HT-29 (cell line): ENCODE measurements at regions not wholly inside any gene's neighbourhood (a gene's known extent, or its start where the extent isn't known, plus 50 kb on each side); places are given as distances from the start of the nearest gene placed in this dataset.
"Not testable (repeated sequence)": the region's sequence is repeated elsewhere in the genome, so short reads cannot be mapped to it uniquely, and the experiment has no call there.

Experiments
- DNase-seq: peaks from one replicate; pipeline ENCODE4 v3.0.0-alpha.2; 2015; ENCODE audit warnings: low spot score

- no peak for DNase-seq
These were observed 64.7 kb downstream of the DHCR7 start for GRCh38 chr11:71383461-71383860.

DNA sequence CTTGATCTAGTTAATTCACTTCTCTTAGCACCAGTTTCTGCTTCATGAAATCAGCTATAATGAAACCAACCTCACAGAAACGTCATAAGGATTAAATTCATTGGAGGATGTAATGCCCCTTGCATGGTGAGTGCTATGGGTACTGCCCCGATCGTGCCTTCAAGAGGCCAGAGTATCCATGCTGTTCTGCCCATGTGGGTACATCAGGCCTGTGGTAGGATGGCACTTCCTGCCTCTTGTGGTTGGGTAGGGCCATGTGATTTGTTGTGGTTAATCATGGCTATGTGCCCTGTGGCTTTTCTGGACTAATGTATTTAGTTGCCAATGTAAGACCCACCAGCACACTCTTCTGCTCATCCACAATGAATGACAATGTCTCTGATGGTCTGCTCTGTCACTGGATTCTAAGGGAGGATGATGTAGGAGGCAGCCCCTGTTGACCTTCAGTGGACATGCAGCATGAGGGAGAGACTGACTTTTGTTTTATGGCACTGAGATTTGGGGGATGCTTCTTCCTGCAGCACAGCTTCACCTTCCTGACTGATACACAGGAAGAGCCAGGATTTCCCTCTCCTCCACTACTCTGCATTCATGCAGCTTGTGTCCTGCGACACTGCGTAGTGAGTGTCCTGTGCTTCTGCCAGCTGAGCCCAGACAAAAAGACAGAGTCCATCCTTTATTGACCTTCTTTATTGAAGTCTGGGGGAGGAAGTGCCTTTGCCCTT lies 66.2 kb downstream of the DHCR7 start:
- DNase-seq, result no peak

GRCh38 chr11:71379701-71380100 lies 68.5 kb downstream of the DHCR7 start:
- DNase-seq, result no peak

- no peak for DNase-seq
These were observed 74.3 kb downstream of the DHCR7 start for GRCh38 chr11:71373791-71374454.

DNA sequence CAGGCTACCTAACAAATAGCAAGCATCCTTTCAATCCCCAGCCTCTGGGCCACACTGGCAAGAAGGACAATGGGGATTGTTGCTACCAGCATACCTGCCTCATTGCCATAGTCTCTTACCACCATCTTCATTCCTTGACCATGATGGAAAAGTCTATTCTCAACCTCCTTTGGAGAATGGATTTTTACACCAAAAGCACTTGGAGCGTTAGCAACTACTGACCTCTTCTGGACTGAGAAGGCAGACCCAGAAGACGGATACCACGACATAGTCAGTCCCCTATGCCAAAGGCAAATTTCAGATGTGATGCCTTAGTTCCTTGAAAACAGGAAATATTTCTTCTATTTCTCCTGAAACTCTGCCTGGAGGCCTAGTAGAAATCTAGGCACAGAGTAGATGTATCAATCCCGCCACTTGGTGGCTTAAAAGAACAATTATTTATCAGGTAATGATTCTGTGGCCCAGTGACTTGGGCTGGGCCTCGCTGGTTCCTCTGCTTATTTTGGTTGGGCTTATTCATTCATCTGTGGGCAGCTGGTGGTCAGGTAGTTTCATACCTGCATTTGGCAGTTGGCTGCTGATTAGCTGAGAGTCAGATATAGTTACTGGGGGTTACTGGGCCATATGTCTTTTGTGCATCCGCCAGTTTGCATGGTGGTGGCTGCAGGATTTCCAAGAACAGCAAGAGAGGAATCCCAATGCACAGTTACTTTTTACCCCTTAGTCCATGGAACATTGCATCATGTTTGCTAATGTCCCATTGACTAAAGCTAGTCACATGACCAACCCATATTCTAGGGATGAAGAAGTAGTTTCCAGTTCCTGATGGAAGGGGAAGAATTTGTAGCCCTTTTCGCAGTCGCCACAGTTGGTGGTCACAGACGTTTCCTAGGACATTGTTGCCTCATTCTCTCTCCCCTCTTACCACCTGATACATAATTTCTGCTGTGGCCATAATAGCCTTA lies 75.2 kb downstream of the DHCR7 start:
- peak; percentile 46 for DNase-seq

GRCh38 chr11:71371674-71372069 lies 76.5 kb downstream of the DHCR7 start:
- no peak for DNase-seq

DNA sequence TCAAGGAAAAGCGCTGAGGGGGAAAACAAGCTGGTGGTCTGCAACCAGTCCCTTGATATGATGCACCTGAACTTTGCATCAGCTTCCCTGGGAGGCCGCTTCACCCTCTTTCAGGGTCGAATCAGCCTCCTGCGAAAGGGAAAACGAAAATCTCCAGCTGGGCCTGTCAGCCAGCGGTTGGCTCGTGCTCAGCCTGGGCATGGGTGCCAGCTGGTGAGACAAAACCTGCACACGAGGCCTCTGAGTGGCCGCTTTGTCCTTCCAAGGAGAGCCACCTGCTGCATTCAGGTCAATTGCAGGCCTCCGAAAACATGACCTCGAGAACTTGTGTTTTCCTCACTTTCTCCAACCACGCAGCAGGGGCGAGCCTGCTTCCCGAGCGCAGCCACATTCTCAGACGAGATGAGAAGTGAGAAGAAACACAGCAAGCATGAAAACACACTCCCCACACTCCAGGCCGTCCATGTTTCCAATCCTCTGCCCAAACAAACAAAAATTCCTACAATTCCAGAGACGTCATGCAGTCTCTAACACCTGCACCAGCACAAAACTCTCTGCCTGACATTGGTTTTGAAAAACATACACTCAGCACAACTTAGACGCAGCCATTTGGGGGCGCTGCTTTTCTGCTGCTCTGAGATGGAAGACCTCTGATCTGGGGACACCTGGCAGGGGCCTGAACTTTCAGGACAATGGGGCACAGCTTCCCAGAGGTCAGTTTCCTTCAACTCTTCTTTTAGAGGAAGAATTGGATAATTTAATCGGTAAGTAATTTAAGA lies 77.1 kb downstream of the DHCR7 start:
- DNase-seq, result no peak

GRCh38 chr11:71370020-71370747 lies 78.0 kb downstream of the DHCR7 start:
- no peak for DNase-seq

DNA sequence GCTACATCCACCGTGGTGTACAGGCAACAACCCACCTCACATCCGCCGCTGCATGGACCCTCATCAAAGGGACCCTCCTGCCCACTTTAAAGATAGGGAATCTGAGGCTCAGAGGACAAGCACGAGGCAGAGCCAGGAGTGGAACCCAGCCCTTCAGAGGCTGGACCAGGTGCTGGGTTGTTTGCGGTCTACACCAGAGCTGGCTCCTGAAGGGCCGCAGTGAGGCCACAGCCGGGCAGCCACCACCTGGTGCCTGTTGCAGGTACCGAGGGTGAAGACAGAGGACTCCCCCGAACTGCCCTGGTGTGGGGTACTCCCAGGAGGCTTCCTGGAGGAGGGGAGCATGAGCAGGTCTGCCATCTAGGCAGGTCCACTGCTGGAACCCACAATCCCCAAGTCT lies 78.8 kb downstream of the DHCR7 start:
- no peak for DNase-seq

GRCh38 chr11:71368966-71369365 lies 79.2 kb downstream of the DHCR7 start:
- DNase-seq, result no peak

DNA sequence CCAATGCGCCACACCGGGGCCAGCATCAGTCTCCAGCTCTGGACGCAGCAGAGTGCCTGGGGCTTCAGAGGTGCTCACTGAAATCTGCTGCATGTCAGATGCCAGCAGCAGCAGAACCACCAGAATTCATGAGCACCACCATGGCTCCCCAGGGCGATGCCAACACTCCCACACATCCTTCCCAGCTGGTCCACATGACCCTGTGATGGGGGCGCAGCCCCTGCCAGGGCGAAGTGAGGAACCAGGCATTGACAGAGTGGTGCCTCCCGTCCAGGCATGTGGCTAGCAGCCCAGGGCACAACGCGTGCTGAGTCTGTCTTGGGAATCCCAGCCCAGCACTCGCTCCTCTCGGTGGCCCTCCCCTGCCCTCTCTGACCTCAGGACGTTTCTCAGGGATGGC lies 80.4 kb downstream of the DHCR7 start:
- DNase-seq, result no peak

GRCh38 chr11:71367276-71367675 lies 80.9 kb downstream of the DHCR7 start:
- not testable (repeated sequence) for DNase-seq

- DNase-seq, result no peak
These were observed 82.1 kb downstream of the DHCR7 start for GRCh38 chr11:71366076-71366475.

GRCh38 chr11:71365626-71366025 lies 82.6 kb downstream of the DHCR7 start:
- DNase-seq, result no peak

DNA sequence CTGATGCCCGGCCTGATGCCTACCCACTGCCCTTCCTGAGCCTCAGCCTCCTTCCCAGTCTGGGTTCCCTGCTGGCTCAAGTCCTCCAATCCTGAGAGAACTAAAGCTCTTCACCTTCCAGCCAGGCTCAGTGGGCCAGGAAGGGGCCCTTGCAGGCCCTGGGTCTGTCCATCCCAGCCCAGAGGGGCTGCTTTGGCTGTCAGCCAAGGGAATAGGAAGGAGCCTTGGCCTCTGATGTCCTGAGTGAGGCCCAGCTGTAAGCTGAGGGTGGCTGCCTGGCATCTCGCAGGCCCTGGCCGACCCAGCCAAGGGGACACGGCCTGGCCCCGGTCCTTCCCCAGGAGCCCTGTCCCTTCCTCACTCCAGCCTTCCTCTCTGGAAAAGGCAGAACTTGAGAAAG lies 83.4 kb downstream of the DHCR7 start:
- DNase-seq, result no peak

DNA sequence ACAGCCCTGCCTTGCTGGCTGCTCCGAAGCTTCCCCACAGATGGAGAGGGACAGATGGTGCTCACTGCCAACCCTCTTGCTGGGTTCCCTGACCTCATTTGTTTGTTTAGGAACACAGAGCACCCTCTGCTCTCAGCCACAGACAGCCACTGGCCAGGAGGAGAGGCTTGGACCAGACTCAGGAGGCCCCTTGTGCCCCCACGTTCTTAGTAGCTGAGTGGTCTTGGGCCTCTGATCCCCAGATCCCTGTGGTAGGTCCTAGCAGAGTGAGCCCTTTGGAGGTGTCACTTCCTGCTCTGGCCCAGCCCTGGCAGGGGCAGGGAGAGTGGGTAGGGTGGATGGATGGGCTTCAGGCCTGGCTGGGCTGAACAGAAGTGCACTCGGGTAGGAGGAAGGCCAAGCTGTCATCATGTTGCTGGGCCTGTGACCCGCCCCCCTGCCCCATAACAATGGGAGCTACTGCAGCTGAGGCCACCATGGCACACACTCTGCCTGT lies 84.0 kb downstream of the DHCR7 start:
- no peak for DNase-seq

DNA sequence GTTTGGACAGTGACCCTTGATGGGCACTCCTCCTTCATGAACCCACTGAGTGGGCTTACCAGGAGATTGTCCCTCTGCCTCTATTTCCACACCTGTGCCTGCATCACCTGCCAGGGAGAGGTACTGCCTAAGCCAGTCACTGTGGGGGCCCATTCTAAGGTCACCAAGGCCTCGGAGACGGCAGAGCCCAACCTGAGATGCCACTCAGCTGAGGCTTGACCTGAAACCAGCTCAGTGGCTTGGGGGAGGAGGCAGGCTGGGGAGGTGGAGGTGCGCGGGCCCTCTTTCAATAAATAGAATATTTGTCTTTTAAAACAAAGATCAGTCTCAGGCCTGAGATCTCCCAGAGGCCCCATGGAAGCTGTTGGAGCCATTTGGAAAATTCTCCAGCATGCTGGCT lies 84.5 kb downstream of the DHCR7 start:
- DNase-seq, result no peak

DNA sequence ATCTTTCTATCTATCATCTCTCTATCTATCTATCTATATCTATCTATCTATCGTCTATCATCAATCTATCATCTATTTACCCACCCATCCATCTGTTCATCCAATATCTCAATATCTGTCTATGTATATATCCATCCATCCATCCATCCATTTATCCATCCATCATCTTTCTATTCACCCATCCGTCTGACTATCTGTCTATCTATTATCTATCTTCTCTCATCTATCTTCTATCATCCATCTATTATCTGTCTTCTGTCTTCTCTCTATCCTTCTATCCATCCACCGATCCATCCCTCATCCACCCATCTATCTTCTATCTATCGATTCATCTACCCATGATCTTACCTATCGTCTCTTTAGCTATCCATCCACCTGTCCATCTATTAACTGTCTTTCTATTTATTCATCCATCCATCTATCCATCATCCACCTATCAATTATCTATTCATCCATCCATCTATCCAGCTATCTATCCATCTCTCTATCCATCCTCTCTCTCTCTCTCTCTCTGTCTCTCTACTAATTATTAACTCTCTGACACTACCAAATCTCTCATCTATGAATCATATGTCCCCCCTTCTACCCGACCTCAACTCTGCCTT lies 89.1 kb downstream of the DHCR7 start:
- DNase-seq, result no peak

DNA sequence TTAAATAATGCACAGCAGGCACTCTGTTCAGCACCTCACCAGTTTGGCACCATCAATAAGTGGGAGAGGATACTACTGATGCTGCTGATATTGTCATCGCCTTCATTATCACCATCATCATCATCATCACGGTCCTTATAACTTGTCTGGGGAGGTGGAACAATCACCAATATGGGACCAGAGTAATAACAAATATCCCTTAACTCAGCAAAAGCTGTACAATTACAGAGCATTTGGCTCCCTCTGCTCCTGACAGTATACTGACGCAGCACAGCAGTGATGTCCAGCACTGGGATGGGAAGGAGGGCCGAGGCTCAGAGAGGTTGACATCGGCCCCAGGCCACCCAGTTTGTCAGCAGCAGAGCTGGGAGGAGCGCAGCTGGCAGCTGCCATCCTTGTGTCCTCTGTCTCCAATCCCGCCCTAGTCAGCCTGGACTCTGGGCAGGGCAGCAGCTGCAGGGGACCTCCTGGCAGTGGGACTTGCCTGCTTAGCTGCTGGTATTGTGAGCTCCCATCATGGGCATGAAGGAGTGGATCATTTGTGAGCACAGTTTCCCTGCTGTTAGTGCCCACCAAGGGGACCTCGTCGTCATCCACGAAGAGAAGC lies 90.0 kb downstream of the DHCR7 start:
- DNase-seq, result no peak

GRCh38 chr11:71357414-71357813 lies 90.8 kb downstream of the DHCR7 start:
- no peak for DNase-seq
